Adrenal gland (tissue), 5 donors: ENCODE measurements at regions not wholly inside any gene's neighbourhood (a gene's known extent, or its start where the extent isn't known, plus 50 kb on each side); places are given as distances from the start of the nearest gene placed in this dataset.

ENCODE experiments used
- POLR2A ChIP-seq, 2 donors: fragments of 450-650 bp; IDR thresholded peaks; one replicate each; pipeline ENCODE4 v1.6.1; 2017; ENCODE audit warnings: antibody characterized with exemption in 2 of 2, mild to moderate bottlenecking in 2 of 2, moderate library complexity in 1 of 2
- TF ChIP-seq, protein P1 (sequence below), 6 experiments: fragments of 450-650 bp in 4 of 6; fragments of 200-600 bp in 2 of 6; sonication (generic) in 1 of 6; IDR thresholded peaks; 1 replicate in 5 of 6; 2 replicates in 1 of 6; pipeline versions ENCODE4 v1.5.1 to v1.8.0; 2016 to 2021; ENCODE audit warnings: antibody characterized with exemption in 6 of 6, mild to moderate bottlenecking in 2 of 6, moderate library complexity in 1 of 6
- donor health status: DM: no; HTN: no; CAD: no.

DNA sequence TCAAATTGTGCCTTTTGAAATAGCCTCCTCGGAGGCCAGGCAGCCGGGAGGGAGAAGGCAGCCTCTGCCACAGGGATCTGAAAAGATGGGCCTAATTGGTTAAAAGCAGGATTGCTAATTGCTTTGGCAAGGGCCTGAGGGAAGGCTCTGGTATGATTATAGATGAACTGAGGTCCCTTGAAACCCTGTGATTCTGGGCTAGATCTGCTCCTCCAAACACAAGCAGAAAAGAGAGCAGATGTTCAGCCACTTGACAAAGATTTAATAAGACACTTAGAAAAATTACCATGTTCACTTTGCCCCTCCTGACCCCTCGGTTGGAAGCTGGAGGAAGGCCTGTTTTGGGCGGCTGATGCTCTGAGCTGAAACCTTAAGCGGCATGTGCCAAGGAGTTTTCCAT, 209.5 kb upstream of the MPHOSPH6 start:
- TF ChIP-seq, protein P1, sequence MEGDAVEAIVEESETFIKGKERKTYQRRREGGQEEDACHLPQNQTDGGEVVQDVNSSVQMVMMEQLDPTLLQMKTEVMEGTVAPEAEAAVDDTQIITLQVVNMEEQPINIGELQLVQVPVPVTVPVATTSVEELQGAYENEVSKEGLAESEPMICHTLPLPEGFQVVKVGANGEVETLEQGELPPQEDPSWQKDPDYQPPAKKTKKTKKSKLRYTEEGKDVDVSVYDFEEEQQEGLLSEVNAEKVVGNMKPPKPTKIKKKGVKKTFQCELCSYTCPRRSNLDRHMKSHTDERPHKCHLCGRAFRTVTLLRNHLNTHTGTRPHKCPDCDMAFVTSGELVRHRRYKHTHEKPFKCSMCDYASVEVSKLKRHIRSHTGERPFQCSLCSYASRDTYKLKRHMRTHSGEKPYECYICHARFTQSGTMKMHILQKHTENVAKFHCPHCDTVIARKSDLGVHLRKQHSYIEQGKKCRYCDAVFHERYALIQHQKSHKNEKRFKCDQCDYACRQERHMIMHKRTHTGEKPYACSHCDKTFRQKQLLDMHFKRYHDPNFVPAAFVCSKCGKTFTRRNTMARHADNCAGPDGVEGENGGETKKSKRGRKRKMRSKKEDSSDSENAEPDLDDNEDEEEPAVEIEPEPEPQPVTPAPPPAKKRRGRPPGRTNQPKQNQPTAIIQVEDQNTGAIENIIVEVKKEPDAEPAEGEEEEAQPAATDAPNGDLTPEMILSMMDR (IDR thresholded peaks at IDR 0.05), result no peak
- no peak for TF ChIP-seq POLR2A (IDR thresholded peaks at IDR 0.05)
